GM21825 (cell line): ENCODE measurements at regions not wholly inside any gene's neighbourhood (a gene's known extent, or its start where the extent isn't known, plus 50 kb on each side); places are given as distances from the start of the nearest gene placed in this dataset.
"Not testable (repeated sequence)": the region's sequence is repeated elsewhere in the genome, so short reads cannot be mapped to it uniquely, and the experiment has no call there.

Experiments used
- ATAC-seq: cut with Tn5 transposase; IDR thresholded peaks from one replicate; pipeline ENCODE4 v1.9.1; 2021; ENCODE audit warnings: mild to moderate bottlenecking, moderate library complexity; ENCODE audit not compliant: unreplicated experiment

DNA sequence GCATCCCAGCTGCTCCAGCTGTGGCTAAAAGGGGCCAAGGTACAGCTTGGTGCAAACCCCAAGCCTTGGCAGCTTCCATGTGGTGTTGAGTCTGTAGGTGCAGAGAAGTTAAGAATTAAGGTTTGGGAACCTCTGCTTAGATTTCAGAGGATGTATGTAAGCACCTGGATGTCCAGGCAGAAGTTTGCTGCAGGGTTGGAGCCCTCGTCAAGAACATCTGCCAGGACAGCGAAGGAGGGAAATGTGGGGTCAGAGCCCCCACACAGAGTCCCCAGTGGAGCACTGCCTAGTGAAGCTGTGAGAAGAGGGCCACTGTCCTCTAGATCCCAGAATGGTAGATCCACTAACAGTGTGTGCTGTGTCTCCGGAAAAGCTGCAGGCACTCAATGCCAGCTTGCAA is 236.2 kb upstream of the ADRA1B start:
- ATAC-seq, result no peak

DNA sequence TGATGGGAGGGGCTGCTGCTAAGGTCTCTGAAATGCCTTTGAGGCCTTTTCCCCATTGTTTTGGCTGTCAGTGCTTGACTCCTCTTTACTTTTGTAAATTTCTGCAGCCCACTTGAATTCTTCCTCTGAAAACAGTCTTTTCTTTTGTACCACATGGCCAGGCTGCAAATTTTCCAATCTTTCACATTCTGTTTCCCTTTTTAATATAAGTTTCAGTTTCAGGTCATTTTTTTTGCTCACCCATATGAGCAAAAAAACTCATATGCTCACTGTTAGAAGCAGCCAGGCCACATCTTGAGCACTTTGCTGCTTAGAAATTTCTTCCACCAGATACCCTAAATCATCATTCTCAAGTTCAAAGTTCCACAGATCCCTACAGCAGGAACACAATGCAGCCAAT is 234.6 kb upstream of the ADRA1B start:
- no peak for ATAC-seq

DNA sequence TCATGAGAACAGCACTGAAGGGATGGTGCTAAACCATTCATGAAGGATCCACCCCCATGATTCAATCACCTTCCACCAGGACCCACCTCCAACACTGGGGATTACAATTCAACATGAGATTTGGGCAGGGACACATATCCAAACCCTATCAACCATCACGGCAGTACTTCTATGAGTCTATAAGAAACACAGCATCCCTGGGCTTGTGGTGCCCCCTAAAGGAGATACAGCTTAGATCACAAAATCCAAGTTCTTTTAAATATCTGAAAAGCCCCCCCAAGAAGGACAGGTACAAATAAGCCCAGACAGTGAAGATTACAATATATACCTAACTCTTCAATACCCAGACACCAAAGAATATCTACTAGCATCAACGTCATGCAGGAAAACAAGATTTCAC is 233.7 kb upstream of the ADRA1B start:
- no peak for ATAC-seq

DNA sequence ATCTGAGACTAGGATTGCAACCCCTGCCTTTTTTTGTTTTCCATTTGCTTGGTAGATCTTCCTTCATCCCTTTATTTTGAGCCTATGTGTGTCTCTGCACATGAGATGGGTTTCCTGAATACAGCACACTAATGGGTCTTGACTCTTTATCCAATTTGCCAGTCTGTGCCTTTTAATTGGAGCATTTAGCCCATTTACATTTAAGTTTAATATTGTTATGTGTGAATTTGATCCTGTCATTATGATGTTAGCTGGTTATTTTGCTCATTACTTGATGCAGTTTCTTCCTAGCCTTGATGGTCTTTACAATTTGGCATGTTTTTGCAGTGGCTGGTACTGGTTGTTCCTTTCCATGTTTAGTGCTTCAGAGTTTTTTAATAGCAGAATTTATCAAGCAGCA is 228.4 kb upstream of the ADRA1B start:
- ATAC-seq, result not testable (repeated sequence)

DNA sequence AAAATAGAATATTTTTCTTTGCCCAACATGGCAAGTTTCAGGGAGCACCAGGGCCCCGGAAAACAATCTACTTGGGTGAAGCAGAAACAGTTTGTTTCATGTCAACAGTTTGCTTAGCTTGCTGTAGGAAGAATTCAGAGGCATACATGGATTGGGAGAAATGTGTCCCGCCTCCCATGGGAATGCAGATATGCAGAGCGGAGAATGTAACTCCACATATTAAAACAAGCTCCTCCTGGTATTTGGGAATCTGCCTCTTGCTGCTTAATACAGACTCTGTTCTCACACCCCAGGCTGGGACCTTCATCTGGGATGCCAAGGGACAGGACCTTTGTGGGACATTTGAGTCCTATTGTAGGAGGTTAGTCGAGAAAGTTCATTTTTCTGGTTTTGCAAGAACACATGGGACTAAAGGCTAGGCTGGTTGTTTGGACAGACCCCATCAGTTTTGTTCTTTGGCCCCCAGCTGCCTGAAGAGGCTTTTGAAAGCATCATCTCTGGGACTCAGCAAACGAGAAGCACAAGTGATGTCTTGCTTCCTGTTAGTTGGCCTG is 220.5 kb upstream of the ADRA1B start:
- no peak for ATAC-seq

DNA sequence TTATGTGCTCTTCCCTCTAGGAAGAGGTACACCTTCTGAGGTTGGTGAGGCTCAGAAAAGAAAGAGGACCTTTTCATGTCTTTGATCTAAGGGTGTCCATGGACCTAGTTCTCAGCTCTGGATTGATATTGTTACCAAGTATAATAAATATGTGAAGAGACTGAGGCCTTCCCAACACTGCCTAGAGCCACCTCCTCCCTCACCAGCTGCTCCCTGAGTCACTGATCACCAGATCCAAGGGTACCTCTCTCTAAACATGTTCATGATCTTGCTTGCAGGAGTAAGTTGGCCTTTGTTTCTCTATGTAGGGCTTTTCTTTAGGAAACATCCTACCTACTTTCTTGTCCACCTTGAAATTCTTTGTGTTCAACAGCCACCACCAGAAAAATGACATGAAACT is 218.8 kb upstream of the ADRA1B start:
- no peak for ATAC-seq

DNA sequence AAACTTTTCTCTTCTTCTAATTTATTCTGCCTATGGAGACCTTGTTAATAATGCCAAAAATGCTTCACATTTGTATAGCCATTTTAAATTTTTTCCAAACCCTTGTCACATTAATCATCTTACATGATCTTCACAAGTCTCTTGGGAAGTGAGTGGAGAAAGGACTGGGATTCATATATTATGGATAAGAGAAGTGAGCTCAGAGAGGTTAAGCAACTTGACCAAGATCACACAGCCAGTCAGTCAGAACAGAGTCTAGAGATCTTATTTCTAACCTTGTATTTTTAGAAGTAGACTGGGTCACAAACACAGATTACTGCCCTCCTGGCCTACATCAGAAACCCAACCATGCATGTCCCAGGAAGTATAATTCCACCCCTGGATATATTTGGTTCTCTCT is 218.0 kb upstream of the ADRA1B start:
- no peak for ATAC-seq

DNA sequence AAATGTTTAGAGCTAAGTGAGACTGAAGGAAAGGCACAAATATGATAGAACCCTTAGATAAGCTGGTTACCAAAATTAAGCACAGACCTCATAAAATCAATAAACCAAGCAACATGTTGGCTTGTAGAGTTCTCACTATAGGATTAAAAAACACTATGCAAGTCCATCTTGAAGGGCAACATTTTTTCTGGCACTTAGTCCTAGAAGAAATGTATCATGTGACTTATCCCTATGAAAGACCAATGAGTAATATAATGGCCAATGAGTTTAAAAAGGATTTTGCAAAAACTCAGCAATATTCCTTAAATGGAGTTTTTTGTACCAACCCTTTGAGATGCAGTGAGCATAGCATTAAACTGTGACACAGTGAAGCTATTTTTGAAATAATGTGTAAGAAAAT is 216.3 kb upstream of the ADRA1B start:
- no peak for ATAC-seq

DNA sequence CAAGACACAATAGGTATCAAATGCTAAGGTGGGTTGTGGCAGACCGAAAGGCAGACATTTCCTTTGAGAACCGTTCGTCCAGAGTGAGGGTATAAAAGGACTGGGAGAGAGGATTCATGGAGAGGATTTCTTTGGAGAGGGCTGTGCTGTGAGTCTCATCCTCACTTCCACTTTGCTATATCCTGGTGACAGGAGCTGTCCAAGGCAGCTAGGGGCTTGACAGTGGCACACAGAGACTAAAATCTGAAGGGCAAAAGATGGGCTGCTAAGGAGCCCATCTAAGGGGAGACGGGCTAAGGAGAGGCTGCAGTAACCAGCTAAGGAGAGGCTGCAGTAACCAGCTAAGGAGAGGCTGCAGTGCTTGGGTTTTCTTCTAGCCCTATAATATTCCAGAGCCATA is 214.0 kb upstream of the ADRA1B start:
- ATAC-seq, result no peak

DNA sequence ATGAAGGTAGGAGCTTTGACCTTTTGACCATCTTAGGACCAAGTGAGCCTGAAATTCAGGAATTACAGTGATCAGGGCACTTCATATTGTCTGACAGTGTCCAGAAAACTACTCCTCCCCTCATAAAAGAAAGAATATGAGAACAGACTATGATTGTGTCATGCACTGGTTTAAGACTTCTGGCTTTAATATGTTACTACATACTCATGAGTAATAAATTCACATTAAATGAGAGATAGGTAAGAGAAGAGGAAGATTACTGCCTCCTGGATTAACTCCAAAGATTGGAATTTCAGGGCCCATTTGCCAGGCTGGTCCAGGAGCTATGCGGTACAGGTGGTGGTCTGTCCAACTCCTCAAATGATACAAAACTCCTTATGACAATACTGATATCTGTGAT is 213.5 kb upstream of the ADRA1B start:
- ATAC-seq, result no peak

DNA sequence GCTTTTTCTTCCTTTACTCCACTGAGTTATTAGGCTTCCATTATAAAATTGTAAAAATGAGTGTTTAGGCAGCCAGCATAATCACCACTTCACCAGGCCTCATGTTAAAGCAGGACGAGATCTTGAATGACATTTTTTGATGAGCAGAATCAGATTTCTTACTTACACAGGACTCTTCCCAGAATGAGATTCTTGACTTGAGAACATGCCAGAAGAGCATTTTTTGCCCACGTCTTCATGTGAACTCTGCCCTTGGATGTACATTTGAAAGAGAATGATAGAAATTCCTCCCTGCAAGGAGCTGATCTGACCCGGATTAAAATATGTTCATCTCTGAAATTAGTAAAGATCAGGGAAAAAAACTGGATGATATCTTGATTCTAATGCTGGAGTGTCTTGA is 212.1 kb upstream of the ADRA1B start:
- ATAC-seq, result no peak

DNA sequence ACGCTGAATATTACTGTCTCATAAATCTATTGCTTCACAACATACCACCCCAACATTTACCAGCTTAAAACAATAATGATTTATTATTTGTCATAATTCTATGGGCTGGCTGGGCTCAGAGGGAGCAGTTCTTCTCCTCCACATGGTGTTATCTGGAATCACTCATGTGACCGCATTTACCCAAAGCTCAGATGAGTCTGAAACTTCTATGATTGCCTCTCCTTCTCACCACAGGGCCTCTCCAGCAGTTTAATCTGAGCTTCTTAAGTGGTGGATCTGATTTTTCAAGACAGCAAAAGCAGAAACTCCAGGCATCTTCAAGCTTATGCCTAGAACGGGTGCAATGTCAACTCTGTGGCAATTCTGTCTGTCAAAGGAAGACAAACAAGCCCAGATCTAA is 210.3 kb upstream of the ADRA1B start:
- ATAC-seq, result no peak

DNA sequence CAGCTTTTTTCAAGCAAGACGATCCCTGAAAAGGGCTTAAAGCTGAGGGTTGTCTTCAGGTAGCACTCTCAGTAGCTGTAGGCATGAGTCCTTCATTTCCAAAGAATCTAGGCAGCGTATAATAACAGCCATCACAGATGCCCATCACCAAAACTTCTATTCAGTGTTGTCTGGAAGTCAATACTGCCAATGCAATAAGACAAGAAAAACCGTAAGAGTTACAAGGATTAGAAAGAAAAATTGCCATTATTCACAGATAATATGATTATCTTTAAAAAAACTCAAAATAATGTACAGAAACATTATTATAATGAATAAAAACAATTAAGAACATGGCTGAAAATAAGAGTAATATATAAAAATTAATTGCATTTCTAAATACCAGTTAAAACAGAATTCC is 208.2 kb upstream of the ADRA1B start:
- ATAC-seq, result no peak

DNA sequence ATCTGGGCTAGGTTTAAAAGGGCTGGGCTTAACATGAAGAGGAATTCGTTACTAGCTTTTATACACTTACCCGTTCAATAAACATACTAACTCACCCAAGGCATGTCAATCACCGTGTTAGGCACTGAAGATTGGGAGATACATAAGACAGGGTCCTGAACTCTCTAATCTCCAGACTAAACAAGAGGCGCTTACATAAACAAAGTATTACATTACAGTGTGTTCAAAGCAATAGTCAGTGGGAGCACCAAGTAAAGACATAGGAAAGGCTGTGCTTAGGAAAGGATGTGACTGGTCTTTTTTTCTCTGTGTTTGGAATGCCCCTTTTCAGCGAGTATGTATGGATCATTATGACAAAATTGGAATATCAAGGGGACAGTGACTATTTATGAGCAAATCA is 203.6 kb upstream of the ADRA1B start:
- ATAC-seq, result no peak

DNA sequence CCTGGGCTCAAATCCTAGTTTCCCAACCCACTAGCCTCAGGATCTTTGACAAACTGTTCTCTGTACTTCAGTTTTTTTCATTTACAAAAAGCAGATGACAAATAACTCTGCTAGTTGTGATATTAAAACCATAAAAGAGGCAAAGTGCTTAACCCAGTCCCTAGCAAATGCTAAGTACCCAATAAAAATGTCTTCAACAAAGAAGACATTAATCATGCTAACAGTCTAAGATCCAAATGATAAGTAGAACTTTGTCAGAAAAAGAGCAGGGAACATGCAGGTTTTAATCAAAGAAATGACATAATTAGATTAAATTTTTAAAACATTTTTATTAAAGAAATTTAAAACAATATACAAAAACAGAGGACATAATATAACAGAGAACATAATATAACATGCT is 203.0 kb upstream of the ADRA1B start:
- ATAC-seq, result no peak

DNA sequence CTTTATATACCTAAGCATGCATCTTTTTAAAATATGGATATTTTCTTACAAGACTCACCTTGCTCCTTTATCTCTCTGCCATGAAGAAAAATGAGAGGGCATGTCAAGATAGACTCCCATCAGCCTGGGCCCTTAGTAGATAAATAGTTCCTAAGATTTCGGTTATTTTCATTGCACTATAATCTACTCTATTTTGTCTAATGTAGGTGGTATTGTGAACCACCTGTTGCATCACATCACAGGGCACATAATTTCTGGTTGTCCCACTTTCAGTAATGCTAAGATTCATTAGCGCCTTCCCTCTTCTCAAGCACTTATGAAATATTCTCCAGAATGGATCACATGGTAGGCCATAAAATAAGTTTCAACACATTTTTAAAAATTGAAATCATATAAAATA is 202.5 kb upstream of the ADRA1B start:
- no peak for ATAC-seq

DNA sequence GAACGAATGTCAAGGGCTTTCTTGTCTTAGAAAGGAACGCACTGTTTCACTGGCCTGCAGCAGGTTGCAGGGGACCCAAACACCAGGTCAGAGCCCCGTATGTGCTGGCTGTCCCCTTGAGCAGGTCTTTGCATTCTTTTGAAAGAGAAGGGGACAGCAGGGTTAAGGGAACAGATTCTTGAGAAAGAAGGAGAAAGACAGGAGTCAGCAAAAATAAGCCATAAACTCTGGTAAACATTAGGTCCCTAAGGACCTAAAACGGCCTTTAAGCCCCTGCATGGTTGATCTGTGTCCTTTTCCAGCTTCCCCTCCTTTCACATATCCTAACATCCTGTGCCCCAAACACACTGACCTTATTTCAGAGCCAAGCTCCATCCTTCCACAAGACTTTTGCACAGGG is 190.8 kb upstream of the ADRA1B start:
- no peak for ATAC-seq

DNA sequence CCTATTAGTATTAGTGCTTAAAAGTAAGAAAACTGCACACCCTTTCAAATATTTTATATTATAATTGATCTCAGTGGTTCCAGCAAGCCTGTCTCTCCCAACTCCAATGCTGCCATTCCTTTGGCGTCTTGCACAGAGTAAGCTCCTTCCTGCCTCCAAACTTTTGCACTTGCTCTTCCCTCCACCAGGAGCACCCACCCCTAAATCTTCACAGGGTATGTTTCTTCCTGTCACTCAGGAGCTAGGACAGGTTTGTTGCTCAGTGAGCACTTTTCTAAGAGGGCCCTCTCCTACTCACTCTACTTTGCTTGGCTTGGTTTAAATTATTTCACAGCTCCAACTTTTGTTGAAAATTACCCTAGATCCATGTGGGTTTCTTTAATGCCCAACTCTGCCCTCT is 189.1 kb upstream of the ADRA1B start:
- no peak for ATAC-seq

DNA sequence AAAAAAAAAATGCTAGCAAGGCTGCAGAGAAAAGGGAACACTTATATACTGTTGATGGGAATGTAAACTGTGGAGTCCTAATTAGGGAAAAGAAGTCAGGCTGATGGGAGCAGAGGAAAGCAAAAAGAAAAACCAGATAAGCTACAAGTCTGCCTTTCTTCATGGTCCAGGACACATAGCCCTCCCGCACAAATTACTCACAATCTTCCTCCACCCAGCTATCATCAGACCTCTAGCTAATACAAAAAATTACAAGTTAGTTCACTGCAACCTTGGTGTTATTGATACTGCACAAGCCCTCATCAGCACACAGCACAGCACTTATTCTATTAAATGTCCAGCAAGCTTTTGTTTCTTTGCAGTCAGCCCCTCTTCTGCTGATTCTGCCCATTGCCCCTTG is 186.0 kb upstream of the ADRA1B start:
- ATAC-seq, result no peak

DNA sequence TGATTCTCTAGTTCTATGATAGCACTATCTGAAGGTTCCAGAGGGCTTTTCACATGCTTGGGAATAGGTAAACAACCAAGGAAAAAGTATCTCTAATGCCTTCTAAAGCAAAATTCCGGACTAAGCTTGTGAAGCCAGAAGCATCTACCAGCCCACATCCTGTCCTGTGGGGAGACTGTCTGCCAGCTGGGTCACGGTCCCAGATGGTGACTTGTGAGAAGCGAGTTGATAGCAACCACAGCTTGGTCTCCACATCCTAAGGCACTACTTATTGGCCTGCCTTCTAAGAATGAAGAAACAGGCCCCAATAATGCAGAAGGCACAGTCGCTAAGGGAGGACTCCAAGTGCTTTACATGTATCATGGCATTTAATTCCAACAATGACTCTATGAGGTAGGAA is 184.1 kb upstream of the ADRA1B start:
- no peak for ATAC-seq

DNA sequence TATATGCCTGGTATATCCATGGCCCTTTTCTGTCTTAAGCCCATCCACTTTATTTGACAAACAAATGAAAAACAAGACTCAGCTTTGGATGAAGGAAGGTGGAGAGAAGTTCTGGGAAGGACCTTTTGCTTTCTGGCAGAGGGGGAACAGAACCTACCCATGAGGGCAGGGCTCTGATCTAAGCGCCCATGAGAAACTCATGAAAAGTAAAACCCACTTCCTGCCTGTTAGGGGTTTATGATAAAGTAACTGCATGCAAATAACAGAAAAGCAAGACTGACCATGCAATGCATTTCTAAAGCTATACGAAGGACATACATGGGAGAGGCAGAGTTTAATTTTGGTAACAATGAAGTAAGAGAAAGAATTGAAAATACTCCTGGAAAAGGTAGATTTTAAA is 181.9 kb upstream of the ADRA1B start:
- ATAC-seq, result no peak

DNA sequence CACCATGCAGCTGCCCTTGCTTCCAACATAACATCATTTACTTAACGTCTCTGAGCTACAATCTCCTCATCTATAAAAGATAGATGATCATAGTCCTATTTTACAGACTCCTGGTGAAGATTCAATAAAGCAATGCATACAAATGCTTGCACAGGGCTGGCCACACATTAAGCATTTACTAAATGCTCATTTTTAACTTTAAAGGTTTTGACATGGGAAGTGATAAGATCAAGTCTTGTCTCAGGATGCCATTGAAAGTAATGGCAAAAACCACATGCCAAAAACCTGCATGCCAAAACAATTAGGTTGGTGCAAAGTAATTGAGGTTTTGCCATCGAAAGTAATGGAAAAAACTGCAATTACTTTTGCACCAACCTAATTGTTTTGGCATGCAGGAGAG is 181.2 kb upstream of the ADRA1B start:
- ATAC-seq, result no peak

DNA sequence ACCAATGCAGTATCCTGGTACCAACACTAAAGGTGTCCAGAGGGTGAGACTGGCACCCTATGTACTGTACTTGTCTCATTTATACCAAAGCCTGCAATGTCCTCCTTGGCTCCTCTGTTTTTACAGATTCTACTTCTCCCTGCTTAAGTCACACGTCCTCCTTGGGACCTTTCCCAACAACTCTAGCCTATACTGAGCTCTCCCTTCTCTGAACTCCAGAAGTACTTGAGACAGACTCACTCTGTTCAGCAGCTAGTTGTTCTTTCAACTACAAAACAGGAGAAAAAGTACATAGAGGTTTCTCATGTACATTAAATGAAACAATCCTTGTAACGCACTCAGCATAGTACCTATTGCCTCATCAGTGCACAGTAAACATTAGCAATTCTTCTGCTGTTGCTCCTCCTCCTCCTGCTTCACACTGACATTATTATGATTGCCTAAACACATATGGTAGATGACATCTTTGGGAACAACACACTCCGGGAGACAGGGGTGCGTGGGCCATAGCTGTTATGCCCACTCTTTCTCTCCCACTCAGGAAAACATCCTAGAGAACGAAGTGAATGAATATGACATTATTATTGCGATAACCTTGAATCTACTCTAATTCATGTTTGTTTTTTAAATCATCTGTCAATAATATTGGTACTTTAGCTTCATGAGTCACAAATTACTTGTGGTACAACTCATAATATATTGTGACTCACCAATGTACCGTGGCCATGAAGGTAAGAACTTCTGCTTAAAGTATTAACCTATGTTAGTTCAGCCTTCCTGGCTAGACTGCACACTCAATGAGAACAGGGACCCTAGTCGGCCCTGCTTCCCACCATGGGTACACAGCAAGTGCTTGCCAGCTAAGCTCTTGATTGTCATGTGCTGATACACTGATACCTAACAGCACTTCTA is 180.3 kb upstream of the ADRA1B start:
- no peak for ATAC-seq
